ENCODE measurements at regions not wholly inside any gene's neighbourhood (a gene's known extent, or its start where the extent isn't known, plus 50 kb on each side); places are given as distances from the start of the nearest gene placed in this dataset.
"Not testable (repeated sequence)": the region's sequence is repeated elsewhere in the genome, so short reads cannot be mapped to it uniquely, and the experiment has no call there.

GRCh38 chr6:154638369-154638768 lies 94.8 kb upstream of the SCAF8 start:
- no peak for DNase-seq

- DNase-seq = not testable (repeated sequence)
Measured at GRCh38 chr6:154639196-154639595, 94.0 kb upstream of the SCAF8 start.

GRCh38 chr6:154648188-154648887 lies 84.9 kb upstream of the SCAF8 start:
- DNase-seq = no peak

GRCh38 chr6:154648888-154649205 lies 84.4 kb upstream of the SCAF8 start:
- DNase-seq = no peak

GRCh38 chr6:154649721-154650120 lies 83.5 kb upstream of the SCAF8 start:
- DNase-seq = no peak

- DNase-seq = no peak
Measured at GRCh38 chr6:154650351-154650750, 82.9 kb upstream of the SCAF8 start.

GRCh38 chr6:154651656-154652055 lies 81.6 kb upstream of the SCAF8 start:
- DNase-seq = no peak

- no peak for DNase-seq
Measured at GRCh38 chr6:154653385-154653784, 79.8 kb upstream of the SCAF8 start.

- DNase-seq = no peak
Measured at GRCh38 chr6:154653853-154654252, 79.4 kb upstream of the SCAF8 start.

- no peak for DNase-seq
Measured at GRCh38 chr6:154656660-154657059, 76.6 kb upstream of the SCAF8 start.

- DNase-seq = no peak
Measured at GRCh38 chr6:154661768-154662167, 71.4 kb upstream of the SCAF8 start.

GRCh38 chr6:154664287-154664686 lies 68.9 kb upstream of the SCAF8 start:
- DNase-seq = no peak

- no peak for DNase-seq
Measured at GRCh38 chr6:154668156-154668555, 65.1 kb upstream of the SCAF8 start.

- no peak for DNase-seq
Measured at GRCh38 chr6:154672086-154672485, 61.1 kb upstream of the SCAF8 start.

GRCh38 chr6:154673919-154674318 lies 59.3 kb upstream of the SCAF8 start:
- DNase-seq = no peak

- peak; percentile 85 for DNase-seq
Measured at GRCh38 chr6:154675602-154676088, 57.6 kb upstream of the SCAF8 start.

- DNase-seq = no peak
Measured at GRCh38 chr6:154682633-154683125, 50.5 kb upstream of the SCAF8 start.

Measured in NCI-H187 treated with DMSO at 0.1 percent for 48 hours (cell line).